Tibial nerve (tissue), 4 donors: ENCODE measurements at regions not wholly inside any gene's neighbourhood (a gene's known extent, or its start where the extent isn't known, plus 50 kb on each side); places are given as distances from the start of the nearest gene placed in this dataset.

Experiments used
- DNase-seq, 2 donors: peaks; one replicate each; pipeline ENCODE4 v3.0.0-alpha.2; 2019; ENCODE audit warnings: low spot score in 2 of 2
- H3K27ac ChIP-seq, 4 donors: fragments of 200-600 bp; sonication (generic) in 3 of 4; one replicate each; pipeline ENCODE4 v1.5.1; 2017 to 2019; ENCODE audit warnings: mild to moderate bottlenecking in 1 of 4
- H3K27me3 ChIP-seq, 2 donors: fragments of 200-600 bp; sonication (generic) in 1 of 2; one replicate each; pipeline versions ENCODE4 v1.5.1 to v1.6.0; 2017 to 2019
- H3K36me3 ChIP-seq, 3 donors: fragments of 200-600 bp; sonication (generic); one replicate each; pipeline ENCODE4 v1.5.1; 2018 to 2019
- H3K4me1 ChIP-seq, 4 donors: fragments of 200-600 bp; sonication (generic) in 3 of 4; one replicate each; pipeline ENCODE4 v1.5.1; 2017 to 2019
- H3K4me3 ChIP-seq, 4 donors: fragments of 200-600 bp; sonication (generic) in 3 of 4; one replicate each; pipeline ENCODE4 v1.5.1; 2017 to 2019; ENCODE audit warnings: mild to moderate bottlenecking in 1 of 4, moderate library complexity in 1 of 4
- H3K9me3 ChIP-seq, 4 donors: fragments of 200-600 bp; sonication (generic) in 3 of 4; one replicate each; pipeline ENCODE4 v1.5.1; 2017 to 2019
- CTCF ChIP-seq, 5 experiments: fragments of 200-600 bp in 3 of 5; fragments of 450-650 bp in 2 of 5; sonication (generic) in 3 of 5; IDR thresholded peaks; one replicate each; pipeline ENCODE4 v1.5.1; 2016 to 2019; ENCODE audit warnings: antibody characterized with exemption in 5 of 5, mild to moderate bottlenecking in 3 of 5, moderate library complexity in 2 of 5
- EP300 ChIP-seq, 2 donors: sonication (generic); formaldehyde crosslinking; IDR thresholded peaks; one replicate each; pipeline ENCODE4 v1.6.1; 2017; ENCODE audit warnings: antibody characterized with exemption in 2 of 2, mild to moderate bottlenecking in 1 of 2
- POLR2A ChIP-seq, 2 donors: fragments of 450-650 bp; IDR thresholded peaks; one replicate each; pipeline ENCODE4 v1.6.1; 2017; ENCODE audit warnings: antibody characterized with exemption in 2 of 2, mild to moderate bottlenecking in 2 of 2, moderate library complexity in 2 of 2
- WGBS, 2 donors: methylation state at CpG; one replicate each; pipeline ENCODE4 v1.1.5; 2018; 5-methylcytosine and 5-hydroxymethylcytosine counted together

- DNase-seq, result no peak
- H3K9me3 ChIP-seq, result no peaks in the 10 kb centered on the region
- peak overlapping the region in 1 of 4 donors; percentile 30 for H3K27ac ChIP-seq
- no peak for TF ChIP-seq EP300 (IDR thresholded peaks at IDR 0.05)
- no peak for TF ChIP-seq CTCF (IDR thresholded peaks at IDR 0.05)
- TF ChIP-seq POLR2A (IDR thresholded peaks at IDR 0.05), result no peak
- H3K4me1 ChIP-seq, result peaks cover 0 to 22% (median 4%) of the 10 kb centered on the region in 4 donors
- no peaks in the 10 kb centered on the region for H3K36me3 ChIP-seq
- H3K27me3 ChIP-seq, result no peaks in the 10 kb centered on the region
- peak overlapping the region in 1 of 4 donors; percentile 34 for H3K4me3 ChIP-seq
- WGBS, 2 donors, result 34 to 36% methylated on average over 13 of the region's 13 CpGs
These were observed 68.6 kb upstream of the MRTFB start for GRCh38 chr16:14002416-14002990.

- WGBS, 2 donors, result 1 to 3% methylated on average over 15 of the region's 15 CpGs
- Histone ChIP-seq H3K36me3 (no peaks in the 10 kb centered on the region), H3K4me1 (peaks cover 0 to 22% (median 4%) of the 10 kb centered on the region in 4 donors), H3K27me3 (no peaks in the 10 kb centered on the region), H3K27ac (peak overlapping the region in 1 of 4 donors; percentile 30), H3K9me3 (no peaks in the 10 kb centered on the region), H3K4me3 (peak overlapping the region in 3 of 4 donors; percentile 13 to 34 (median 16))
- peak in 1 of 2 donors; percentile 31 for TF ChIP-seq EP300 (IDR thresholded peaks at IDR 0.05)
- TF ChIP-seq POLR2A (IDR thresholded peaks at IDR 0.05), result no peak
- TF ChIP-seq CTCF (IDR thresholded peaks at IDR 0.05), result peak in 1 of 5 experiments; percentile 29
- peak in 1 of 2 donors; percentile 21 for DNase-seq
These were observed 68.0 kb upstream of the MRTFB start for GRCh38 chr16:14003074-14003570.

GRCh38 chr16:14004031-14004728 lies 66.9 kb upstream of the MRTFB start:
- Histone ChIP-seq H3K4me1 (peaks cover 0 to 22% (median 4%) of the 10 kb centered on the region in 4 donors), H3K4me3 (no peak overlapping the region), H3K27me3 (no peaks in the 10 kb centered on the region), H3K9me3 (no peaks in the 10 kb centered on the region), H3K27ac (peak overlapping the region in 1 of 4 donors; percentile 10), H3K36me3 (no peaks in the 10 kb centered on the region)
- DNase-seq, result peak in 1 of 2 donors; percentile 24
- 61 to 80% methylated on average over 10 to 13 of the region's 13 CpGs for WGBS, 2 donors
- TF ChIP-seq EP300 (IDR thresholded peaks at IDR 0.05) (peak in 1 of 2 donors; percentile 53), CTCF (IDR thresholded peaks at IDR 0.05) (no peak)

GRCh38 chr16:14004729-14005315 lies 66.3 kb upstream of the MRTFB start:
- no peaks in the 10 kb centered on the region for H3K9me3 ChIP-seq
- H3K27ac ChIP-seq, result peak overlapping the region in 1 of 4 donors; percentile 10
- no peak for TF ChIP-seq EP300 (IDR thresholded peaks at IDR 0.05)
- TF ChIP-seq POLR2A (IDR thresholded peaks at IDR 0.05), result no peak
- TF ChIP-seq CTCF (IDR thresholded peaks at IDR 0.05), result no peak
- H3K36me3 ChIP-seq, result no peaks in the 10 kb centered on the region
- no peaks in the 10 kb centered on the region for H3K27me3 ChIP-seq
- H3K4me3 ChIP-seq, result no peak overlapping the region
- no peak for DNase-seq
- peaks cover 0 to 22% (median 4%) of the 10 kb centered on the region in 4 donors for H3K4me1 ChIP-seq
- 37 to 57% methylated on average over 2 of the region's 2 CpGs for WGBS, 2 donors

GRCh38 chr16:14005335-14005734 lies 65.8 kb upstream of the MRTFB start:
- TF ChIP-seq CTCF (IDR thresholded peaks at IDR 0.05), result no peak
- Histone ChIP-seq H3K9me3 (no peaks in the 10 kb centered on the region), H3K27ac (peak overlapping the region in 1 of 4 donors; percentile 10), H3K36me3 (no peaks in the 10 kb centered on the region), H3K4me1 (peaks cover 0 to 22% (median 4%) of the 10 kb centered on the region in 4 donors), H3K27me3 (no peaks in the 10 kb centered on the region), H3K4me3 (no peak overlapping the region)
- no peak for DNase-seq
- WGBS, 2 donors, result 79 to 81% methylated on average over 6 of the region's 6 CpGs
